ENCODE measurements at regions not wholly inside any gene's neighbourhood (a gene's known extent, or its start where the extent isn't known, plus 50 kb on each side); places are given as distances from the start of the nearest gene placed in this dataset.

DNA sequence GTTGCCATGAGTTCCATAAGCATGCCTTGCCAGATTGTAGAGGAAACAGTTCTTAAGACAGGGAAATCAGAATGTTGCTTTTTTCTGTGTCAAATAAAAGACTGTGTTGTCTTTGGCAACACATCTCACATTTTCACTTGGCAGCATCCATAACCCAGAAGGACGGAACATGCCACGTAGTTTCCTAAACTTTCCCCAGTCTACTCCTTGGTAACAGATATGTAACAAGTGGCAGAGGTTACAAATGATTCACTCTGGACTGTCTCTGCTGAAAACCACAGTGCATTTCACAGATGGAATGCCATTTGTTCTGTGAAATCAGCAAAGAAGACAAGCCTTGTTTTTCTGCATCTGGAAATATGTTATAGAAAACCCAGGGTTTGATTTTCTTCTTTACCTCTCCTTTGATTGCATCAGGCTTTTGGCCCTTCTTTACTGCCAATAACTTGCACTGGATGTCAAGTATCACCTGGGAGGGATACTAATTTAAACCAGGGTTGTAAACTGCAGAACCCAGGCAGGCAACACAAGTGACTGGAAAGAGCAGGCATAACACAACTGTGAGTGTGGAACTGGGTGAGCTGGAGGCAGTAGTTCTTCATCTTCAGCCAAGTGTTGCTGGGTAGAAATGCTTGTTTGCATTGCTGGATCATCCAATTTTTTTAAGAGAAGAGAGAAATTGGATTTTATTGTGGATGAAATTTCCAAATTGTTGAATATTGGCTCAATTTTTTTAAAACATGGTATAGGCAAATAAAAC is 124.4 kb upstream of the FOXB1 start:
- Histone ChIP-seq H3K4me1 (no peaks in the 10 kb centered on the region), H3K27ac (no peak overlapping the region), H4K20me1 (no peaks in the 10 kb centered on the region), H3K9me3 (replicated peaks in 1 of 11) (no peaks in the 10 kb centered on the region), H3K4me3 (no peak overlapping the region), H3K4me2 (no peak overlapping the region), H3K36me3 (no peaks in the 10 kb centered on the region), H3K27me3 (no peaks in the 10 kb centered on the region), H3K9ac (no peak overlapping the region)
- TF ChIP-seq Cebpa-rat (IDR thresholded peaks at IDR 0.05) = no peak

DNA sequence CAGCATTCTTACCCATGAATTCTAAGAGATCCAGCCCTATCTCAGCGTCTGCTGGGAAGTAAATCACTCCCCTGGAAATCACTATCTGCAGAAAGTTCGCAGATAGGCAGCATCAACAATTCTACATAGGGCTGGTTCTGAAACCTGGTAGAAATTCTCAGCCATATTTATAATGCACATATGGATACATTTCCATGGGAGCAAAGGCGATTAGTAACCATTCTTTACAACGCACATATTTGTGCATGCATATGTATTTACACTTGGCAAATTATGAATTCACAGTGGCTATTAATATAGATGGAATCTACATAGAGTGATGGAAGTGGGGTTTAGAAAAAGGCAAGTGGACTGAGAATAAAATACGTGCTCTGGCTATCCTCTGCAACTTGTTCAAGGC is 128.0 kb upstream of the FOXB1 start:
- Histone ChIP-seq H3K4me1 (no peaks in the 10 kb centered on the region), H3K9me3 (replicated peaks in 1 of 11) (no peaks in the 10 kb centered on the region), H3K27ac (no peak overlapping the region), H3K27me3 (no peaks in the 10 kb centered on the region), H3K36me3 (no peaks in the 10 kb centered on the region), H3K4me2 (no peak overlapping the region), H4K20me1 (no peaks in the 10 kb centered on the region), H3K9ac (no peak overlapping the region), H3K4me3 (no peak overlapping the region)
- no peak for TF ChIP-seq Cebpa-rat (IDR thresholded peaks at IDR 0.05)

DNA sequence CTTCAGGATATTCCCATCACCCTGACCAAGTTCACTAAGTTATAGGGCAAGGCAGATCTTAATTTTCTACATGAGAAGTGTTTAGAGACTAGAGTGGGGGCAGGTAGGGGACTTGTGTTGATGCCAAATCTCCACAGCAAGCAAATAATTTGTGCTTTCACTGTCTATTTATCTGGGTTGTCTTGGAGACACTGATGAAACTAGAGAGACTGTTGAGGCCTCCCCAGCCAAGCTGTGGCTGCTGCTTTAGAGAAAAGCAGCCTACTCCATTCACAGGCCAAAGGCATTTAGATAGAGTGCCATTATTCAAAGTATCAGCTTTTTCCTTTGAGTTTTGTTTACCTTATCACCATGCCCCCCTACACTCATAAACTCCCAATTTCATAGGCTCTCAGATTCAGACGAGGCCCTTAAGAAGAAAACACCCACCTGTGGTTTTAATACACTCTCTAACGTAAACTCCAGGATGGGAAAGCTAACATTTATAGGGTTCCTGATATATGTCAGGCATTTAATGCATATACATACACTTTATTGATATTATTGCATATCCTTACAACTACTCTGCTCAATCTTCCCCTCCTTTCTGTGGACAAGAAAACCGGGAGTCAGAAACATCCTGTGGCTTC is 130.4 kb upstream of the FOXB1 start:
- H3K4me2 ChIP-seq = no peak overlapping the region
- H3K36me3 ChIP-seq = no peaks in the 10 kb centered on the region
- no peak overlapping the region for H3K27ac ChIP-seq
- H3K9ac ChIP-seq = no peak overlapping the region
- no peaks in the 10 kb centered on the region for H3K4me1 ChIP-seq
- no peaks in the 10 kb centered on the region for H4K20me1 ChIP-seq
- H3K27me3 ChIP-seq = no peaks in the 10 kb centered on the region
- no peak overlapping the region for H3K4me3 ChIP-seq
- no peaks in the 10 kb centered on the region for H3K9me3 ChIP-seq (replicated peaks in 1 of 11)
- no peak for TF ChIP-seq Cebpa-rat (IDR thresholded peaks at IDR 0.05)

DNA sequence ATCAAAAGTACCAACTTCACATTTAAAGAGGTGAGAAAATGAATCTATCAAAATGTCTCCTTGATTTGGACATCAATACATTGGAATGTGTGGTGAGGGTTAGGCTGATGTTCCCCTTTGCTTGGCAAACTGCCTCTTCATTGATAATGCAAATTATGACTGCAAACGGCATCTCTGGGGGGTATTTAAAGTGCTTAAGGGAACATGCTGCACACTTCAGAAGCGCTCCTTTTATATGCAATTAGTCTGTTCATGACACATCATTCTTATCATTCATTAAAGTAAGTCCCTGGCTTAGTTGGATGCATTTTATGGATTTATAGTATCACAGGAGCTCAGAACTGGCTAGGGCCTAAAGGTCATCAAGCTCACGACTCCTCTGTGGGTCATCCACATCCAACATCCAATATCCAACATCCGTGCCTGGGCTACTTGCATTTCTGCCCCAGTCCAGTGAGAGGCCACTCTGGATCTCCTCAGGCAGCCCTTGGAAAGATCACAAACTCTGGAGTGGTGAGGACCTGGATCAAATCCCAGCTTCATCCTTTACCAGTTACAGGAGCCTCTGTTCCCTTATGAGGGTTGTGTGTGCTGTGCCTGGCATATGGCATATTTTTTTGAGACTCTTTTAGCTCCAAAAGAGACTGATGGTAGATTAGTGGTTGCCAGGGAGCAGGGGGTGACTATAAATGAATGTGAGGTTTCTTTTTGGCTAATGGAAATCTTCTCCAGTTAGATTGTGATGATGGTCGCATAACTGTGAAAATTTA is 136.8 kb upstream of the FOXB1 start:
- TF ChIP-seq Cebpa-rat (IDR thresholded peaks at IDR 0.05) = no peak
- Histone ChIP-seq H3K4me2 (no peak overlapping the region), H3K4me3 (no peak overlapping the region), H3K36me3 (no peaks in the 10 kb centered on the region), H3K9ac (no peak overlapping the region), H3K4me1 (no peaks in the 10 kb centered on the region), H3K9me3 (replicated peaks in 1 of 11) (no peaks in the 10 kb centered on the region), H3K27me3 (no peaks in the 10 kb centered on the region), H3K27ac (no peak overlapping the region), H4K20me1 (no peaks in the 10 kb centered on the region)

DNA sequence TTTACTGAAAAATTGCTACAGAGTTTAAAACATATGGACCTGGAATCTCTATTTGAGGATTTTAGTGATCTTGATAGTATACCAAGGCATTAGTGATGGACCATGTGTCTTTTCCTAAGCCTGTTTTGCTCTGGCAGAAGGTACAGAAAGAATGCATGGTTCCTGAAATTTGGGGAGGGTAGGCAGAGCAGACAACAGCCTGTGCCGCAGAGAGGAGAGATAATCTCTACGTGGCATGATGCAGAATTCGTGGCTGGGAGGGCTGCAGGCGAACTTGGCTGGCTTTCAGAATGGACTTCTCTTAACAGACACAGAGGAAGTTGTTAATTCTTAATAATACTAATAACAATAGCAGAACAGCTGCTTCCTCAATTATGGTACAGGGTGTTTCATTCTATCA is 137.5 kb upstream of the FOXB1 start:
- Histone ChIP-seq H3K4me3 (no peak overlapping the region), H3K36me3 (no peaks in the 10 kb centered on the region), H3K4me1 (no peaks in the 10 kb centered on the region), H3K27ac (no peak overlapping the region), H3K4me2 (no peak overlapping the region), H4K20me1 (no peaks in the 10 kb centered on the region), H3K9me3 (replicated peaks in 1 of 11) (no peaks in the 10 kb centered on the region), H3K9ac (no peak overlapping the region), H3K27me3 (no peaks in the 10 kb centered on the region)
- TF ChIP-seq Cebpa-rat (IDR thresholded peaks at IDR 0.05) = no peak

DNA sequence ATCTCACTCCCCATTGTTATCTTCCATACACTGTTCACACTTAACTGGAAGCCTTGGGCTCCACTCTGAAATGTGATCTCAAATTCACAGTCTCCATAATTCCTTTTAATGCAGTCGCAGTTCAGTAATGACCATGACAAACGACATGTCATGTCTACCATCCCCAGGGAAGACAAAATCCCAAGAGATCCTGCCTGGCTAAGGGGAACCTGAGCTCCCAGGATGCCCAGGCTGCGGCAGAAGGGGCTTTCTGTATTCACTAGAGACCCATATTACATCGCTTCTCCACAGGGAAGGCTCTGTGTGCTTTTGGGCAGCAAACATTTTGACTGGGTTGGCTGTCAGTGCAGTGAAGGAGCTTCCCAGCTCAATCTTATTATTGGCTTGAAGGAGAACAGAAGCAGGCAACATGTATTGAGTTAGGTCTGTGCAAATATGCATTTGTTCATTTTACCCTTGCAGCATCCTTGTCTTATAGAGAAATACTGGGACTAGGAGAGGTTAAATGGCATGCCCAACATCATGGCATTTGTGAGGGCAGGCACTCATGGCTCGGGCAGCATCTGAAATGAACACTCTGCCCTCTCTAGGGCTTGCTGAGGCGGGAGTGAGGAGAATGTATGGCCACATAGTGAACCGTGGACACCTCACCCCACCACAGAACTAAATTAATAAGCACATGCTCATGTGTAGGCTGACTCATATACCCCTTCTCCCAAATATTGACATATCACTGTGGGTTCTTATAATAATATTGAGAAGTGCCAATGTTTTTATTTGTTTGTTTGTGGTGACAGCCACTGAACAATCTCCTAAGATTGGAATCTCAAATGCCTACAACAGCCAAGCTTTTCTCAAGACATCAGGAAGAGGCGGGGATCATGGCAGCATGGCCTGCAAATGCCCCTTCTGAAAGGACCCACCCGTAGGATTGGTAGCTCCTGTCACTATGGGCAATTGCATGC is 141.6 kb upstream of the FOXB1 start:
- Histone ChIP-seq H4K20me1 (no peaks in the 10 kb centered on the region), H3K9ac (no peak overlapping the region), H3K4me1 (no peaks in the 10 kb centered on the region), H3K27ac (no peak overlapping the region), H3K9me3 (replicated peaks in 1 of 11) (no peaks in the 10 kb centered on the region), H3K36me3 (no peaks in the 10 kb centered on the region), H3K4me2 (no peak overlapping the region), H3K27me3 (no peaks in the 10 kb centered on the region), H3K4me3 (no peak overlapping the region)
- no peak for TF ChIP-seq Cebpa-rat (IDR thresholded peaks at IDR 0.05)

DNA sequence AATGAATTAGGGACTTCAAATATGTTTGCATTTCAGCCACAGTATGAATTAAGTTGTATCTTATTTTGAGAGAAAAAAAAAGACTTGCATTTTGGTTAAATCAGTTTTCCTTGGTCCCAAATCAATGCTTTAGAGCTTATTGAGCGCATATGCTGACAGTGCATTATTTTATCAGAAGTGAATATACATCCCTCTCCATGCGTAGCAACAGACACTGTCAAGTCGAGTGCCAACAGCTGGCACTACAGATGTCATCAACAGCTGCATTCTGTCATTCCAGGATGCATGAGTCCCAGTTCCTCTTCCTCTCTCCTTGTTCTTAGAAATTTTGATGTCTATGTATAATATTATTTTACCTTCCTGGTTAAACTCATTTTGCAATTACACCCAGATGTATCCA is 156.1 kb upstream of the FOXB1 start:
- no peak overlapping the region for H3K27ac ChIP-seq
- no peaks in the 10 kb centered on the region for H4K20me1 ChIP-seq
- no peaks in the 10 kb centered on the region for H3K27me3 ChIP-seq
- no peak for TF ChIP-seq Cebpa-rat (IDR thresholded peaks at IDR 0.05)
- H3K4me2 ChIP-seq = no peak overlapping the region
- H3K4me1 ChIP-seq = no peaks in the 10 kb centered on the region
- no peaks in the 10 kb centered on the region for H3K9me3 ChIP-seq (replicated peaks in 1 of 11)
- H3K4me3 ChIP-seq = no peak overlapping the region
- H3K36me3 ChIP-seq = no peaks in the 10 kb centered on the region
- no peak overlapping the region for H3K9ac ChIP-seq

DNA sequence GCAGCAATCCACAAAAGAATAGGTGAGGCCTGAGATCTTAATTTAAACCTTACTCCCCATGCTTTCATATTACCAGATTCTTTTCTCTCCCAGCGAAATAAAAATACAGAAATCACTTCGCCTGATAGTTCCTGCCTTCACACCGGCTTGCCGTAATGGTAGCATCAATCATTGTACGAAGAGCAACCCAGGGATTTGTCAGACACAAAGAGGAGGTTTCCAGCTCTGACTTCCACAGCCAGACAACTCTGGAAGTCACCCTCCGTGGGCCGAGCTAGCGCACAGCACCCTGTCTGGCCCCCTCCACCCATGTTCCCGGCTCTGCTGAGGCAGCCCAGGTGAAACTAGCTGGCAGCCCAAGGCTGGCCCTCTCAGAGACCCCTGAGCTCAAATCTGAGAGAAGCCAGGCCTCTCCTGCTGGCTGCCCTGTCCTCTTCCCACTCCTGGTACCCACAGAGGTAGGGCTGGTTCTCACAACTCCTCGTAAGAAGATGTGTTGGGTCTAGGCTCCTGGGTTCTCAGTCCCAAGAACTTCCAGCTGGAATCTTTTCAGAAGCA is 156.9 kb upstream of the BNIP2 start:
- no peak overlapping the region for H3K27ac ChIP-seq
- no peak for TF ChIP-seq Cebpa-rat (IDR thresholded peaks at IDR 0.05)
- H3K36me3 ChIP-seq = no peaks in the 10 kb centered on the region
- no peaks in the 10 kb centered on the region for H4K20me1 ChIP-seq
- no peak overlapping the region for H3K4me3 ChIP-seq
- no peak overlapping the region for H3K9ac ChIP-seq
- H3K4me2 ChIP-seq = no peak overlapping the region
- H3K27me3 ChIP-seq = no peaks in the 10 kb centered on the region
- no peaks in the 10 kb centered on the region for H3K9me3 ChIP-seq (replicated peaks in 1 of 11)
- no peaks in the 10 kb centered on the region for H3K4me1 ChIP-seq

DNA sequence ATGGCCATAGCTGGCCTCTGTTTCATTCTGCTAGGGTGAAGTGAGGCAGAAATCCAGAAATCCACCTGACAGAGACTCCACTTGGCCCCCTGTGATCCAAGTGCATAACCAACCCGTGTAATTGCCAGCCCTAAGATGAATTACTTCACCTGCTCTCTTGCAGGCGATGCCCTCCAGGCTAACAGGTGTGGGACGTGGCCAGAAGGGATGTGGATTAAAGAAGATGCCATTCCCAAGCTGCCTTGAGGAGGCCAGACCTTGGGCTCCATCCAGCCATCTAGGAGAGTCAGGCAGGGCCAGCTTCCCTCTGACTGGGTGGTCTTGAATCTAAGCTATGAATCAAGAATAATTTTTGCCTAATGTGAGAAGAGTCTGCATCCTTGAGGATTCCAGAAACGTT is 154.5 kb upstream of the BNIP2 start:
- Histone ChIP-seq H3K9me3 (replicated peaks in 1 of 11) (no peaks in the 10 kb centered on the region), H4K20me1 (no peaks in the 10 kb centered on the region), H3K4me3 (no peak overlapping the region), H3K4me1 (no peaks in the 10 kb centered on the region), H3K9ac (no peak overlapping the region), H3K36me3 (no peaks in the 10 kb centered on the region), H3K27me3 (no peaks in the 10 kb centered on the region), H3K4me2 (no peak overlapping the region), H3K27ac (no peak overlapping the region)
- no peak for TF ChIP-seq Cebpa-rat (IDR thresholded peaks at IDR 0.05)

Data from BLaER1 treated with 17β-estradiol and CSF1 and Interleukin-3, amounts not matched to agents 10 nM and 100 nM (cell line).